NCI-H146 treated with DMSO at 0.1 percent for 48 hours (cell line): ENCODE measurements at regions not wholly inside any gene's neighbourhood (a gene's known extent, or its start where the extent isn't known, plus 50 kb on each side); places are given as distances from the start of the nearest gene placed in this dataset.

Experiments used
- DNase-seq: peaks from one replicate; lab custom pipeline; 2025; ENCODE audit not compliant: unreplicated experiment; lab: John Stamatoyannopoulos, UW

DNA sequence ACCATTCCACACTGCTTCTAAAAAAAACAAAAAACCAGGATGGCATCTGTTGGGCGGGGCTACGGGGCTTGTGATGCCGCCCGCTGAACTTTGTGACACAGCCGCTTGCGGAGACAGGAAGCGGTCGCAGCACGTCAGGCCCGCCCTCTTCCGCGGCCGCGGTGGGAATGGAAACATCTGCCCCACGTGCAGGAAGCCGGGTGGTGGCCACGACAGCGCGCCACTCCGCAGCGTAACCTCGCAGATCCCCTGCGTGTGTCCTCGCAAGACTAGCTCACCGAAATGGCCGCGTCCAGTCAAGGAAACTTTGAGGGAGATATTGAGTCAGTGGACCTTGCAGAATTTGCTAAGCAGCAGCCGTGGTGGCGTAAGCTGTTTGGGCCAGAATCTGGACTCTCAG is 168.5 kb downstream of the SUCLG1 start:
- no peak for DNase-seq

GRCh38 chr2:84288293-84288692 is 170.8 kb downstream of the SUCLG1 start:
- no peak for DNase-seq

DNA sequence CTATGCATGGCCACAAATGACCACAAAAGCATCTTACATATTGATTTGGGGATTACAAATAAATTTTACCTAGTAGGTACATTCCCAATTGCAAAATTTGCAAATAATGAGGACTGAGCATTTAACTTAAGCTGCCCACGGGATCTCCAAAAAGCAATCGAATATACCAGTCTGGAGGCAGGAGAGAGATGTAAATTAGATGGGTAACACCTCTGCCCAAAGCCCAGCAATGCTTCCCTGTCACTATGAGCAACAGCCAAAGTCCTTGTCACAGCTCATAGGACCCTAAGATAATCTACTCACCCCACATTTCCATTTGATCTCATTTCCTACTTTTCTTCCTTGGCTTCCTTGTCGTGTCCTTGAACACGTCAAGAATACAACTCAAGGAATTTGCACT is 172.2 kb downstream of the SUCLG1 start:
- no peak for DNase-seq

GRCh38 chr2:84285056-84285747 is 173.9 kb downstream of the SUCLG1 start:
- no peak for DNase-seq

- no peak for DNase-seq
These were observed 175.6 kb downstream of the SUCLG1 start for GRCh38 chr2:84283506-84283905.

DNA sequence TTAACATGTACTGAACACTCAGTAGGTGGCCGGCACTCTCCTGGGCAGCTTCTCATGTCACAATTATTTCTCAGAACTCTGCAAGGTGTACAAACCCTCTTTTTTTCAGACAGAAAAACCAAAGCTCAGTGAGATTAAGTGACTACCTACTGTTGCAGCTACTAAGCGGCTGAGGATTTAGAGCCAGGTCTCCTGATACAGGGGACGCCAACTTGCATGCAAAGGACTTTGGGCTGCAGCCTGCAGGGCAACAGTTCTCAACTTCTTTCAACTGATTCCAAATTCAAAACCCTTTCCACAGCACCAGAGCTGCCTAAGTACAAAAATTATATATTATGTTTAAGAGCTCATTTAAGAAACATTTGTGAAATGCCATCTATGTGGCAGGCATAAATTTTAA is 177.6 kb downstream of the SUCLG1 start:
- no peak for DNase-seq

DNA sequence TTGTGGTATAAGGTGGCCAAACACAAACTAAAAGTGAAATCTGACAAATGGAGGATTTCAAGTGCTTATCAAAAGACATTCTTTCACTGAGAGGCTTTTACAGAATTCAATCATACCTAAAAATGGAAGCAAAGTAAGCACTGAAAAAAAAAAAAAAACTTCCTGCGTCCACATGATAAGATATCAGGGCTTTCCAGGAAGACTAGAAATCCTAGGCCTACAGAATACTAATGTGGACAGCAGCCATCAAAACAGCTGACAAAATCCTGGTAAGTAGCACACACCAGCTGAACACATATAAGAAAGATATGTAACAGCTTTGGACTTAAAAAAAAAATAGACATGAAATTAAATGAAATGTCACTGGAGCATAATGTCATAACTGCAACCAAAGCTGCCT is 178.2 kb downstream of the SUCLG1 start:
- no peak for DNase-seq

GRCh38 chr2:84278386-84278785 is 180.7 kb downstream of the SUCLG1 start:
- DNase-seq = no peak

DNA sequence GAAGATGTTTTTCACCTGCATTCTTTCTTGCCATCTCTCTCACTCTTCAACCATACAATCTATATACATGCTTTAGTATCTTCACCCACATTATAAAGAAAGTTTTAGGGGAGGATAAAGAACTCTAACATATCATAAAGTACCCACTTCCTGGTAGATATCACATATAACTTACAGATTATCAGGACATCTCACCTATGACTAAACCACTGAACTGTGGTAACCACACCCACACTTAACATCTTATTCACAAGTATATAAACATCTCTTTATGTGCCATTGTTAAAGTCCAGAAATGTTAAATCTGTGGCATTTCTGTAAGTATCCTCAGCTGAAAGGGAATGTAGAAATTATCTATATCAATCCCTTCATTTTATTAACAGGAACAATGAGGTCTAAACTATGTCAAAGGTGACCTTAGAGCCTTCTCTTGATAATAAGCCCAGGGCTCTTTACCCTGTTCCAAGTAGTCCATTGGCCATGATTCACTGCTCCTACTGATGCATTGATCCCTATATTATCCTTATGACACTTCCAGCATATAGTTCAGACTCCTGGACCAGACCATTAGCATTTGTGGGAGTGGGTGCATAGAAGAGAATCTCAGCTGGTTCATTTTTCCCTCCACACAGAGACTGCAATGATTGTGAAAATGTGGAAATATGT is 182.4 kb downstream of the SUCLG1 start:
- no peak for DNase-seq

- DNase-seq = no peak
These were observed 185.7 kb downstream of the SUCLG1 start for GRCh38 chr2:84273406-84273805.

- DNase-seq = no peak
These were observed 187.1 kb downstream of the SUCLG1 start for GRCh38 chr2:84271977-84272376.

GRCh38 chr2:84257831-84258230 is 201.2 kb downstream of the SUCLG1 start:
- DNase-seq = no peak

DNA sequence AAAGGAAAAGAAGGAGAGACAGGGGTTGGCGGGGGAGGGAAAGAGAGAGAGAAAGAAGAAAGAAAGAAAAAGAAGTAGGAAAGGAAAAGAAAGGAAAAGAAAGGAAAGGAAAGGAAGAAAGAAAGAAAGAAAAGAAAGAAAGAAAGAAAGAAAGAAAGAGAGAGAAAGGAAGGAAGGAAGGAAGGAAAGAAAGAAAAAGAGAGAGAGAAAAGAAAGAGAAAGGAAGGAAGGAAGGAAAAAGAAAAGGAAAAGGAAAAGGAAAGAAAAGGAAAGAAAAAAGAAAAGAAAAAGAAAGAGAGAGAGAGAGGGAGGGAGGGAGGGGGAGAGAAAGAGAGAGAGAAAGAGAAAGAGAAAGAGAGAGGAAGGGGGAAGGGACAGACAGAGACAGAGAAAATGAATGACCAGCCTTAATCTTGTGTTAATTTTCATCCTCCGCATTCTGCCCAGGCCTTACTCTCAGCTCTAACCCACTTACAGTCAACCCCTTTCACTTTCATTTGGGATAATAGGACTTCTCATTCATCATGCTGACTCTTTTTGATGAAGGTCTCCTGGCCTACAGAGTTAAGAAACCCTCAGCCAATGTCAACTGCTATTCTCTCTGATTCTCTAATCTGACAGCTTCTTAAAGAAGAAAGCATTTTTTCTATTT is 207.3 kb downstream of the SUCLG1 start:
- DNase-seq = no peak

DNA sequence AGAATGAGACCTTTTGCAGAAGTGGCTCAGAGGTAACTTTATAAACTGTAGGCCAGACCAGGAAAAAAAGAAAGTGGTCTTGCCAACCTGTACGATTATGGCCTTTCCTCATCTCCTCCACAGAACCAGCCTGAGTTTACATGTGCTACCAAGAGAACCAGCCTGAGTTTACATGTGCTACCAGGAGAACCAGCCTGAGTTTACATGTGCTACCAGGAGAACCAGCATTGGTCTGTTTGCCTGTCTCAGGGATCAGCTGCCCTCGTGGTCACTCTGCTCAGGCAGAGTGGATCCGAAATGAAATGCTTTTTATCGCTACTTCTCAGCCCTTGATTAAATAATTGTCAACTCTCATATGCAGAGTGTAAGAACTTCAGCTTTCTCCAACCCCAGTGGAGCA is 209.9 kb downstream of the SUCLG1 start:
- no peak for DNase-seq

DNA sequence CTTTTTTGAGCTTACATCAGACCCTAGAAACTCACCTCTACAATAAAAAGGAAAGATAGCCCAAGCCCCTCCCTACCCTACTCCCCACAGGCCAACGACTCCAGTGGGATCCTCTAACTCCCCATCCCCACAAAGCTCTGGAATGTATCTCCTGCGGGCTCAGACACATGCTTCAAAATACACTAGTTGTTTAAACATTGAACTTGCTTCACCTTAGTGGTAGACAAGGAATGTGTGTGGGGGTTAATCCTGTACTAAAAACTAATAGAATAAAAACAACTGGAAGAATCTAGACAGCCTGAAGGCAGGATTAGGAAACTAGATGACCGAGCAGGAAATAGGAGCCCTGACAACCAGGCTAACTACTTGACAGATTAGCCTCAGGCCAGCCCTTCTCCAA is 211.5 kb downstream of the SUCLG1 start:
- no peak for DNase-seq

DNA sequence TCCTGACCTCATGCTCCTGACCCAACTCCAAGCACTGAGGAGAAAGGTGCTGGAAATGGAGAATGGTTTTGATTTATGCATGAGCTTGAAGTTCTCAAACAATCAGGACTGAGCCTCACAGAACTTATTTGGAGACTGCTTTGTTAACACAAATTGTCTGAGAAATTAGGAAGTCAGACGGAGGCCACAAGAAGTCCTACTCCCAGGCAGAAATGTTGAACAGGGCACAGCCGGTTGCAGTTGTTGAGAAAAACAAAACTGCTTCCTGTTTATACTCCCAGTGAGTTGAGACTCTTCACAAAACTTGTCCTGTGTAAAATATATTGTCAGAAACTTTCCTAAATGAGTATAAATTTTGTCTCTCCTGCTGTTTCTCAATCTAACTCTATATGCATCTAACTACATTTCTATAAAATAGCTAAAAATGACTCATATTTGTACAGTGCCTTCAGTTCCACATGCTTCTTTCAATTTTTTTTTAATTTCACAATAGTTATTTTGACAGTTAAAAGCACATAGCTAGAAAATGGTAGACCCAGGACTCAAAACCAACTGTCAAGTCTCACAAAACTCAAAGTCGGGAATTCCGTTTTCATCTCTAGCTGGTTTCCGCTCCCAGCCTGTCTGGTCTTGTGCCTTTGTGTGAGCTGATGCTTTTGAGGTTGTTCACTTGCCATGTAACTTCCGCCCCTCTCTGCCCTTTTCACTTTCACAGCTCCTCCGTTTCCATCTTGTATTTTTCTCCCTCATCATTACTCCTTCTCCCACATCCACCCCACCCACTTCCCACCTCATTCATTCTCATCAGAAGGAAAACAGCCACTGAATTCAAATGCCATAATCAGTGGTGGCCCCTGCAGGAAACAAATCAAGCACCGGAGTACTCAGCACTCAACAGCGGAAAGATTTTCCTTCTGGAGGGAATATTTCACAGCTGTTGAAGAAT is 215.0 kb downstream of the SUCLG1 start:
- DNase-seq = no peak

DNA sequence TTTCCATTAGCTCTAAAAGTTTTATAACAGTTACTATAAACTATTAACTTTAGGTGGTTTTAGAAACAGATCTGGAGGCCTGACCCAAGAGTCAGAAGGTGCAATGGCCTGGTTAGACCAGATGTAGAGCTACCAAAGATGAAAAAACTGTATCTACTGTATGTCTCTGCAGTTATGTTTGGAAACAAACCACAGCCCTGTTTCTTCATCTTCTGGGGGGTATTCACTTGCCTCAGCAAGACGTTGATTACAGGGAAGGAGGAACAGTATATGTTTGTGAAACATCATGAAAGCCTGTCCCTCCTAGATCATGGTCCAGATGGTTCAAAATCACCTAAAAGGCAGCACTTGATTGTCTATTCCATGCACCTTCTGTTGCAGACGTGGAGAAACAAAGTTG is 220.2 kb downstream of the SUCLG1 start:
- no peak for DNase-seq

DNA sequence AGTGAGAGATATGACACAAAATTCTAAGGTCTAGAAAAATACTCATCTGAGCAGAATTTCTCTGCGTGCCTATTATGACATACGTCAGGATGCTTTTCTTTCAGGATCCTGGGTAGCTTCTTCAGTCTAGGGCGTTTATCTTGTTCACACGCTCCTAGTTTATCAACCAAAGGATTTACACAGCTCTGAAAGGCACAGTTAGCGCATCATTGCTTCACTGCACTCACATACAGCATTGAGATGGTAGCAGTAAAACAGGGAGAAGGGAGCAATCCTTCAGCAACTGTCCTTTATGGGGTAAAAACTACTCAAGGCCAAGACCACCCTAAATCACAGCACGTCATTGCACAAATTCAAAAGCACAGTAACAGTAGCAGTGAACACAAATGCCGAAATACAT is 222.8 kb downstream of the SUCLG1 start:
- no peak for DNase-seq

- DNase-seq = no peak
These were observed 225.0 kb downstream of the SUCLG1 start for GRCh38 chr2:84234103-84234502.

GRCh38 chr2:84231478-84231877 is 227.6 kb downstream of the SUCLG1 start:
- DNase-seq = no peak

DNA sequence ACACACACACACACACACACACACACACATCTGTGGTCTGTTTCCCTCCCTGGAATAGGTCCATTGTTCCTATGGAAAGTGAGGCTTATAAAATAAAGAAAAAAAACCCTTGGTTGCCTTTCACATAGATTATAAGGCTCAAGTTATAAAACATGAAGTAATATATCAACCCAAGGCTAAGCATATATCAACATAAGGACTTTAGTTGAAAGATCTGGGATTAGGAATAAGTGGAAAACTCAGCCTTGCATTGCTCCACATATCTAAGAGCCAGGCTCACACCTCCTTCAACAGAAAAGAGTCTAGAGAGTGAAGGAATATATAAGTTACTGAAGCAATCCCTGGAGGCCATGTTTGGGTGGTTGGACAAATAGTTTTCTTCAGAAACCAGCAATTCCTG is 235.0 kb downstream of the SUCLG1 start:
- no peak for DNase-seq
